ENCODE measurements at regions not wholly inside any gene's neighbourhood (a gene's known extent, or its start where the extent isn't known, plus 50 kb on each side); places are given as distances from the start of the nearest gene placed in this dataset.

GRCh38 chr5:12920527-12920926 lies 1016.3 kb upstream of the CTNND2 start:
- H3K4me3 ChIP-seq: no peak overlapping the region
- no peaks in the 10 kb centered on the region for H3K36me3 ChIP-seq
- no peak for DNase-seq
- H3K27ac ChIP-seq (replicated peaks): no peak overlapping the region
- no peaks in the 10 kb centered on the region for H3K27me3 ChIP-seq (ENCODE audit: low read depth)
- intact Hi-C loops (cut with micrococcal nuclease): no loop called here
- H3K9me3 ChIP-seq (replicated peaks): peaks cover 20% of the 10 kb centered on the region
- H3K4me1 ChIP-seq: no peaks in the 10 kb centered on the region
- no peak for TF ChIP-seq CTCF (IDR thresholded peaks at IDR 0.05; ENCODE audit: borderline replicate concordance)

- no peaks in the 10 kb centered on the region for H3K27me3 ChIP-seq (ENCODE audit: low read depth)
- intact Hi-C loops (cut with micrococcal nuclease): no loop called here
- H3K4me1 ChIP-seq: no peaks in the 10 kb centered on the region
- H3K9me3 ChIP-seq (replicated peaks): peaks cover 5% of the 10 kb centered on the region
- DNase-seq: no peak
- H3K36me3 ChIP-seq: no peaks in the 10 kb centered on the region
- no peak overlapping the region for H3K4me3 ChIP-seq
- no peak for TF ChIP-seq CTCF (IDR thresholded peaks at IDR 0.05; ENCODE audit: borderline replicate concordance)
- H3K27ac ChIP-seq (replicated peaks): no peak overlapping the region
Measured at GRCh38 chr5:12911156-12911555, 1006.9 kb upstream of the CTNND2 start.

- intact Hi-C loops (cut with micrococcal nuclease): no loop called here
- Histone ChIP-seq H3K4me3 (no peak overlapping the region), H3K27ac (replicated peaks) (no peak overlapping the region), H3K27me3 (ENCODE audit: low read depth) (no peaks in the 10 kb centered on the region), H3K4me1 (no peaks in the 10 kb centered on the region), H3K36me3 (no peaks in the 10 kb centered on the region), H3K9me3 (replicated peaks) (peaks cover under 1% of the 10 kb centered on the region)
- TF ChIP-seq CTCF (IDR thresholded peaks at IDR 0.05; ENCODE audit: borderline replicate concordance): no peak
- no peak for DNase-seq
Measured at GRCh38 chr5:12910641-12911040, 1006.4 kb upstream of the CTNND2 start.

- Histone ChIP-seq H3K36me3 (no peaks in the 10 kb centered on the region), H3K27me3 (ENCODE audit: low read depth) (no peaks in the 10 kb centered on the region), H3K4me3 (no peak overlapping the region), H3K27ac (replicated peaks) (no peak overlapping the region), H3K4me1 (no peaks in the 10 kb centered on the region), H3K9me3 (replicated peaks) (no peaks in the 10 kb centered on the region)
- no peak for TF ChIP-seq CTCF (IDR thresholded peaks at IDR 0.05; ENCODE audit: borderline replicate concordance)
- no peak for DNase-seq
- intact Hi-C loops (cut with micrococcal nuclease): no loop called here
Measured at GRCh38 chr5:12902611-12903010, 998.4 kb upstream of the CTNND2 start.

GRCh38 chr5:12901696-12902095 lies 997.5 kb upstream of the CTNND2 start:
- no peak for TF ChIP-seq CTCF (IDR thresholded peaks at IDR 0.05; ENCODE audit: borderline replicate concordance)
- H3K36me3 ChIP-seq: no peaks in the 10 kb centered on the region
- H3K27ac ChIP-seq (replicated peaks): no peak overlapping the region
- no peaks in the 10 kb centered on the region for H3K4me1 ChIP-seq
- no peaks in the 10 kb centered on the region for H3K9me3 ChIP-seq (replicated peaks)
- no peaks in the 10 kb centered on the region for H3K27me3 ChIP-seq (ENCODE audit: low read depth)
- intact Hi-C loops (cut with micrococcal nuclease): no loop called here
- DNase-seq: no peak
- H3K4me3 ChIP-seq: no peak overlapping the region

GRCh38 chr5:12896086-12896485 lies 991.8 kb upstream of the CTNND2 start:
- no peak for TF ChIP-seq CTCF (IDR thresholded peaks at IDR 0.05; ENCODE audit: borderline replicate concordance)

More at GRCh38 chr5:12896086-12896485, 991.8 kb upstream of the CTNND2 start:
- DNase-seq: no peak
- H3K9me3 ChIP-seq (replicated peaks): no peaks in the 10 kb centered on the region
- H3K36me3 ChIP-seq: no peaks in the 10 kb centered on the region
- H3K4me1 ChIP-seq: no peaks in the 10 kb centered on the region
- no peaks in the 10 kb centered on the region for H3K27me3 ChIP-seq (ENCODE audit: low read depth)
- no peak overlapping the region for H3K27ac ChIP-seq (replicated peaks)
- H3K4me3 ChIP-seq: no peak overlapping the region
- intact Hi-C loops (cut with micrococcal nuclease): no loop called here

All from left ventricle myocardium inferior (tissue), 1 donor.